GM21723 (cell line): ENCODE measurements at regions not wholly inside any gene's neighbourhood (a gene's known extent, or its start where the extent isn't known, plus 50 kb on each side); places are given as distances from the start of the nearest gene placed in this dataset.

Experiments used
- ATAC-seq: cut with Tn5 transposase; IDR thresholded peaks from one replicate; pipeline ENCODE4 v1.9.1; 2021; ENCODE audit warnings: mild to moderate bottlenecking, moderate library complexity; ENCODE audit not compliant: unreplicated experiment

DNA sequence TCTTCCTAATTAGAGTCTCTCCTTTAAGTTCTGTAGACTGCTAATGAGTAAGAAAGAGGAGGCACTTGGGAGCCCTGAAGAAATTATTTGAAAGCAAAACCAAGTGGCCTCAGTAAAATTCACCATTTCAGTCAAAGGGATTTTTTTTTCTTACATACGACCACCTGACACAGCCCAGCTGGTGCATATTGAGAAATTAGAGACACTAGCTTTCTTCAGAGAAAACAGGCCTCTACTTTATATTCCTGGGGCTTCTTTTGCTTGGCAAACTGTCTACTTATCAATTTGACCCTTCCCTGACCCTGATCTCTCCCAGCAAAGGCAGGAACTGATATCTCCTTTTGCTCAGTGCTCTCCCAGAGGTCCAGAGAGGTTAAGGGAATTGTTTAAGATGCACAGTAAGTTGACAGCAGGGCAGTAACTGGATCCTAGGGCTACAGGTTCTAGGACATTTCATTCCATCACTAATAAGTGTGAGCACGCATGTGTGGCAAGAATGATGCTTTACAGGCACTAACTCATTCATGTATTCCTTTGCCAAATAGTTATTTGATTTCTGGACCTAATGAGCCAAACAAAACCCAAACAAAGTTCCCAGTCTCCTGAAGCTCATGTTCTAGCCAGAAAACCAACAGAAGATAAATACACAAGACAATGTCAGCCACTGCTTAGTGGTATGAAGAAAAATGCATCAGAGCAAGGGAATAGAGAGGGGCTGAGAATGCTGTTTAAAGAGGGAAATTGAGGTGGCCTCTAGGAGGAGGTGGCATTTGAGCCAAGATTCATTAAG lies 467.6 kb downstream of the SOX6 start:
- no peak for ATAC-seq

DNA sequence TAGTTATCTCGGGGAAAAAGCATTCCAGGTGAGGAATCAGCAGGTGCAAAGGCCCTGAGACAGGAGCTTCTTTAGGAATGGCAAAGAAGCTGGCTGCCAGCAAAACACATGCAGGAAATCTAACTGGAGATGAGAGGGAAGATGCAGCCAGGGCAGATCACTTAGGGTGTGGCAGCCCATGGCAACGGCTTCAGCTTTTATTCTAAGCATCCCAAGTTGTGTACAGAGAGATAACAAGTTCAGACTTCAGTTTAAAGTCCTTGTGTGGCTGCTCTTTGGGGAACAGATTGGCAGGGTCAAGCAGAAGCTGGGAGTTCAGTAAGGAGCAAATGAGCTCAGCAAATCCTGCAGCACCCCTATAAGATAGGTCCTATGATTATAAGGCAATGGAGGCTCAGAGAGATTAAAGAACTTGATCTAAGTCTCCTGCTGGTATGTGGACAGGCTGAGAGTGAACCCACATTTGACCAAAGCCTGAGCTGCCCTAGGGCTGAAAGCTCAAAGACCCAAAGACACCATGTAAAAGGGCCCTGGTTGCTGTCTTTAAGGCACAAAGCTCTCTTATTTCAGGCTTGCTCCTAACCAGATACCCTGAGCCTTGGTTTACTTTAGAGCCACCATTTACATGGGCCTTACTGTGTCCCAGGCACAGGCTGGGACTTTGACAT lies 466.8 kb downstream of the SOX6 start:
- ATAC-seq: no peak

DNA sequence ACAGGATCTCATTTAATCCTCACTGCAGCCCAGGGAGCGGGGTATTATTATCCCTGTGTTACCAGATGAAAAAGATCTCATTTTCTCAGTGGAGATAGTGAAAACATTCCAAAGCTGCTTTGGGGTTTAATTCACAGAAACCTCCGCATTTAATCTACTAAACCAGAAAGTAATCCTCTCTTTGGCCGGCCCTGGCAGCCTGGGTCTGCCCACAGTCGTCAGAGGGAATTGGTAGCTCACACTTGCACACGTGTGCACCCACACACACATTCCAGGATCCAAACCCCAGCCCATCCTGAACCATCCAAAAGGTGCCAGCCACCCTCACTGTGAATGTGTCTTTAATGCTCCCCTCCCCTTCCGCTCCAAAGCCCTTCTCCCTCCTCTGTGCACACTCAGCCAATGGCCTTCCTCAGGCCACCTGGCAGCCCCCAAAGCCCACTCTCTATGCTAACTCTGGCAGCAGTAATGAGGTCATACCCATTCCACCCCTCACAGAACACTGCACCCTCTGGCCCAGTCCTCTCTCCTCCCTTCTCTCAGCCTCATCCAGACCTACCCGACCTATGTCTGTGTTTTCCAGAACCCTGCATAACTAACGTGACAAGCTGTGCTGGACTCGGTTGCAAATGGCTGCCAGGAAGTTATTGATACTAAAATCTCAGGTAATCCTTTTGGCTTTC lies 466.2 kb downstream of the SOX6 start:
- no peak for ATAC-seq

DNA sequence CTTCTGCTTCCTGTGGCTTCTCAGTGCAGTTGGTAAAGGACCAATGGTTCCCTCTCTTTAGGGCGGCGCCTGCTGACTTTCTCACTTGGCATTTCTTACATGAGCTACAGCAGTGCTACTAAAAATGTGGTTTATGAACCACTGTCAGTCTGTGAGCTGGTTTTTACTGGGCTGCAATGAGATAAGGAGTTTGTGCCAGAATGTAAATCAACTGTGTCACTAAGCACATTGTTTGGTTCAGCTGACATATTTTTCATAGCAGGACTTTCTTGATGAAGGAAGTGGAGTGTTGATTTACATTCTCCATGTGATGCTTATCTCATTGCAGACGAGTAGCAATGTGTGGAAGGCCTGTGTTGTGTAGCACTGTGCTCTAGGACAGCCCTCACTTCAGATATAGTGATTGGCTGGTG lies 463.3 kb downstream of the SOX6 start:
- no peak for ATAC-seq

DNA sequence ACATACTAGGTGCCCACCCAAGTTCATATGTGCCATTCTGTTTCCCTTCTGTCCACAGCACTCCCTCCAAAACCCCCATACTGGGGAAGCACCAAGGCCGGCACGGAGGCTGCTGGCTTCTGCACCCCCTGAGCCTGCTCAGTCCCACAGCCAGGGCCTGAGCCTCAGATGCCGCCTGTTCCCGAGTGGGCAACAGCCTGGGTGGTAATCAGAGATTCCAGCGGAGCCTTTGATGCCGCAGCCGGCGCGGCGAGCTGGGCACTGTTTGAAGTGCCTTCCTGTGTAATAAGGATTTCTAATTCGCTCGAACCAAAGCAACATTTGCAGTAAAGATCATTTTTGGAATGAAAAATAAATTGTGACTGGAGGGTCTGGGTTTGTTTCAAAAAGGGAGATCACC lies 460.3 kb downstream of the SOX6 start:
- no peak for ATAC-seq

DNA sequence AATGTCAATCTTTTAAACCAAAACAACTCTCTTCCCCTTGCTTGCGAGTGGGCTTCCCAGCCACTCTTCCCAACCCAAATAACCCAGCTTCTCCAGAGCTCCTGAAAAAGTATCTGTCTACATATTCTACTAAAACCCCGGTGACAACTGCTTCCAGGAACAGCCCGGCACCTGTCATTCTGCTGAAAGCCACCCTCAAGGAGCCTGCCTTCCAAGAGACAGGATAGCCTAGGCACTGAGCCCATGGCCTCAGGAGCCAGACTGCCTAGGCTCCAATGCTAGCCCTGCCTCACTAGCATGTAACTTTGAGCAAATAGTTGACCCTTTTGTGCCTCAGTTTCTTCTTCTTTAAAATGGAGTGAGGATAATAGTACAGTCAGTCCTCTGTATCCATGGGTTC lies 459.8 kb downstream of the SOX6 start:
- no peak for ATAC-seq

DNA sequence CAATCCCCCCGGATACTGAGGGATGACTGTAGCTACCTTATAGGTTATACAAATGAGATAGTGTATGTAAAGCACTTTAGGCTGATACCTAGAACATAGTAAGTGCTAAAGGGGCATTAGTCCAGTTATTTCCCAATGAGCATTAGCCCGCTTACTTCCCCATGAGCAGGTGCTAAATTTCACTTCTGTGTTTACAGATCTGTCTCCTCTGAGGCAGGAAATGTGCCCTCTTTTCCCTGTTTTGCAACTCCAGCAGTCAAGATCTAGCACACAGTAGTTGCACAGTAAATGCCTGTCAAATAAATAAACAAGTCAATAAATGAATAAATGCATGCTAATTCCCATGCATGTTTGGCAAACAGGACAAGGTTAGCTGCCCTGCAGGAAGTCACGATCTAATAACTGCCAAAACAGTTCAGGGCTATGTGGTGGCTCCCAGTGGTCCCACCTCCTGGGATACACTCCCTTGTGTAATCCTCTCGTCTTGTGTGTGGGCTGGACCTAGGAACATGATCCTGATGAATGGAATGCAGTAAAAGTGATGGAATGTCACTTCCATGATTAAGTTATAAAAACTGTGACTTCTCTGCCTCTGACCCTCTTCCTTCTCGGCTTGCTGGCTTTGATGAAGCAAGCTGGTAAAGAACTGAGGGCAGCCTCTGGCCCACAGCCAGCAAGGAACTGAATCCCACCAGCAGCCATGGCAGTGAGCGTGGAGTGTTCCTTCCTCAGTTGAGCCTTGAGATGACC lies 459.0 kb downstream of the SOX6 start:
- ATAC-seq: no peak

DNA sequence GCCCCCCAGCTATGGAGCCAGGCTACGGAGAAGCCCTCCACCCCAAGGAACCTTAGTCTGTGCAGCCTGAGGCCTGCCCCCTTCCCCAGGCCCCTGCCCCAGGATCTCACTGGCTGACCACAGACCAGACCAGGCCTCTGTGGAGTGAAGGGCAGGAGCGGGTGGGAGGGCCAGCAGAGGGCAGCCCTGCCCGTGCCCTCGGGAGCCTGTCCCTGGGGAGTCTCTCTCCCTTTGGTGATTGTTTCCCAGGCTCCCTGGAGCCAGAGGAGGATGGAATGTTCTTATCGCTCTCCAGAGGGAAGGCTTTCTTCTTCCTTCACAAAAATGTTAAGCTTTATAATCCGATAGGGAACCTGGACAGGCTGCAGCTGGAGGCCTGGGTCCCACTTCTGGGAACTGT lies 455.3 kb downstream of the SOX6 start:
- no peak for ATAC-seq

DNA sequence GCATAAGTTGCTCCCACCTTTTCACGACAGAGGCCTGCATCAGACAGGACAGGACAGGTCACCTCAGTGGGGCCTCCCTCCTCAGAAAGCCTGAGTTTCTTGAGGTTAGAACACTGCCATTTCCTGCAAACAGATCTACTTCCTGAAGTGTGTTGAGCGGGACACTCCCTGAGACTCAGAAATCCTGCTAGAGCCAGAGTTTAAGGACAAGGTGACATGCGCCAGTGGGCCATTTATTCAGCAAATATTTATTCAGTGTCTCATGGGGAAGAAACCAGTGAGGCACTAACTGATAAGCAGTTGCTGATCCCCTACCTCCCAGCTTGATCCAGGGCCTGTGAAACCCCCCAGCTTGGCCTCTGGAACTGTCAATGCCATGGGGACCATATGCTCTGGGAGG lies 454.6 kb downstream of the SOX6 start:
- ATAC-seq: no peak

DNA sequence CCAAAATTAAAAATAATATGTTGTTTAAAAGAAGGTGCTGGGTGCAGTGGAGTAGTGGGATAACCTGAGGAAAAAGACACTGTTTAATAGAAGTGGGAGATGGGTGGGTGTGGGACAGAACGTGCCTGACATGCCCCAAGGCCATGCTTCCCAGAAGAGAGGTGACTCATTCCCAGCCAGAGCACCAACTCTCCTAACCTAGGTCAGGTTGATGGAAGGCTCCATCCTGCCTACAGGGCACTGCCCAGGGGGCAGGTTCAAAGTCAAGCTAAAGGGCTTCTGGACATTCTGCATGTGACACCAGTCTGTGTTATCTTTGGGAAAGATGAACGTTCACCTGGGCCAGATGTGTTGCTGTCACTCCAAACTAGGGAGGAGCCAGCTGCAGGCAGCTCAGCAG lies 453.1 kb downstream of the SOX6 start:
- ATAC-seq: no peak

DNA sequence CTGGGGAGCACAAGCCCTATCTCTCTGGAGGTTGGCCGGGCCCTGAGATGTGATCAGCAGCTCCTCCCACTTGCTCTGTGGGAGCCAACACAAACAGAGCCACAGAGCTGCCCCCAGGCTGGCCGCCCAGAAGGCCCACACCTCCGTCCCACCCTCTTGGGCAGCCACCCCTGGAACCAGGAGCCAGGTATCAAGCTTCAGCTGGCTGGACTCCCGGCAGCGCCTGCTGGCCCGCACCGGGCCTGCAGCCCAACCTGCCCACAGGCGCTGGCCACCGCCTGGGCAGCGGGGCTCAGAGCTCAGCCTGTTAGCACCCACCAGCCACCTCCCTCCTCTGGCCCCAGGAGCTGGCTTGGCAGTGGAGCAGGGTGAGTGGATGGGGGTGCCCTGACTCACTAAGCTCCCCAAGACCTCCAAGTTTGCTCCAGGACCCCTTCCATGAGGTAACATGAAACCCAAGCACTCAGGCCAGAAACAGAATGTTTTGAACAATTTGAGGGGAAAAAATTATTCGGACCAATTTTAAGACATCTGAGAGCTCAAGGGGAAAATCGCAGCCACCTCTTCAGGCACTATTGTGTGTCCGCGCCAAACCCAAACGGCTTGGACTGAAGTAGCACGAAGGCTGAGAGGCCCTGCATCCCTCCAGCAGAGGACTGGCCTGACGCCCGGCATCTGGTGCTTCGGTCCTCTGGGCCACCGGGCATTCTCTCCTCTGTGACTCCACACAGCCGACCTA lies 450.8 kb downstream of the SOX6 start:
- ATAC-seq: no peak

DNA sequence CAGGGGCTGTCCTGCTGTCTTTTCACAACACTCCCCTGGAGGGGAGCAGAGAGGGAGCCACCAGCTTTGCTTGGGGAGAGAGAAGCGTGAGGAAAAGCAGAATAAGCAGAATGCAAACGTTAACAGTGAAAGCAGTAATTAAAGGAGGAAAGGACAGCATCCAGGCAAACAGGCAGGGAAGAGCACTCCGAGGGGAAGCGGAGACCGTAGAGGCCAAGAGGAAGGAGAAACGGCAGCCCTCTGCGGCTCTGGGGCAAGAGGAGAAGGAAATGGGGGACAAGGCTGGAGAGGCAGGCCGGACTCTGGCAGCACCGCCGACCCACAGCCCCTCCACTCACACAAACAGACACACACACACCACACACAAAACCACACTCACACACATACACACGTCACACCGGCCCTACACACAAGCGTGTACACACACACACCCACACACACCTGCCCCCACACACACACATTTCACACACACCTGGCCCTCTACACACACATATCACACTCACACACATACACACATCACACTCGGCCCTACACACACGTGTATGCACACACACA lies 449.8 kb downstream of the SOX6 start:
- no peak for ATAC-seq

DNA sequence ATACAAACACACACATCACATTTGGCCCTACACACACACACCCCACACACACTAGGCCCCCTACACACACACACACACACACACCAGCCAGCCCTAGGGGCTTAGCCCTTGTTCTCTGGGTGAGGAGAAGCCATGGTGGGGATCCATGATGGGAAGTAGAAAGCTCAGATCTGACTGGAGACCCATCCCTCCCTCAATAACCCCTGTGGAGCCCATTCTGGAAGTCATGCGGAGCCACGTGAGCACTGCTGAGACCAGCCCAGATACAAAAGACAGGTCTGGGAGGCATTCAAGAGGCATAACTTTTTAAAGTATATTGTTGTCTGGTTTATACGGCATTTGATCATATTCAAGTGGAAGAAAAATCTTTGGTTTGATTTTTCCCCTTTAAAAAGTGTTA lies 448.5 kb downstream of the SOX6 start:
- ATAC-seq: no peak

DNA sequence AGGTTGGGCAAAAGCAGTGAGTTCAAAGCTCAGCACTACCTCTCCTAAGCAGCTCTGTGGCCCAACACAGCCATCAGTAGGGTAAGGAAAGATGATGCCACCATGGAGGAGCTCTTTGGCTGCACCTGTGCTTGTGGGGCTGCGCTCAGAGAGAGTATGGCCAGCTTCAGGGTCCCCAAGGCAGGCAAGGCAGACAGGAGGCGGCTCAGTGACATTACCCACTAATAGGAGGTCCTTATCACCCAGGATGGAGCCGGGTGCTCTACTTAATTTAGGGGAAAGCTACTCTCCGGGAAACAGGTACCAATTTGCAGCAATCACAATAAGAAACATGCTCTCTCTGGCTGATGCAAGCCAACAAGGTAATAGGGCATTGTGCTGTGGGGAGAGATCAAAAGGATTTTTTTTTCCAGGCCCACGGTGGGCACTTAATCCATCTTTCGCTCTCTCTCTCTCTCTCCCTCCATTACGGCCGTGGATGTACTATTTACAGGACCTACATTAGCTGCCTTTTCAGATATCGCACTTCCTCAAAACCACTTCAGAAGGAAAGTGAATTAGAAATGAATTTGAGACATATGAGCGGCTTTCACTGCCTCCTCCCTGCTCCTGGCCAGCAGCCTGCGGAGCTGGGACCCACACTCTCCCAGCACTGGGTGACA lies 446.3 kb downstream of the SOX6 start:
- ATAC-seq: no peak

DNA sequence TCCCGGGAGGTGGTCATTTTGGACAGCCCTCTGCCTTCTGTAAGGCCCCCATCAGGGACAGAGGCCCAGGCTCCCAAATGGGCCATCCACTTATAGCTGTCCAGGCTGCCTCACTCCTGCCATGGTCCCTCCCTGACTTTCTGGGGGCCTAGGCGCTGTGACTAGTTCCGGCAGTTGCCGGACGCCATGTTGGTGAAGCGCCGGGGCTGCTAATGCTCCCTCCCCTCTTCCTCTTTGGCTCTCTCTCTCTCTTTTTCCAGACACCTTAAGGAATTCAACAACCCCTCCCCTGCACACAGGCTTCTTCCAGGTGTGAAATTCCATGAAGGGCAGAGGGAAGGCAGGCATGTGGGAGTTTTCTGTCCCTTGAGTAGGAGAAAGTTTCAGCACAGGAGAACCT lies 445.6 kb downstream of the SOX6 start:
- no peak for ATAC-seq

DNA sequence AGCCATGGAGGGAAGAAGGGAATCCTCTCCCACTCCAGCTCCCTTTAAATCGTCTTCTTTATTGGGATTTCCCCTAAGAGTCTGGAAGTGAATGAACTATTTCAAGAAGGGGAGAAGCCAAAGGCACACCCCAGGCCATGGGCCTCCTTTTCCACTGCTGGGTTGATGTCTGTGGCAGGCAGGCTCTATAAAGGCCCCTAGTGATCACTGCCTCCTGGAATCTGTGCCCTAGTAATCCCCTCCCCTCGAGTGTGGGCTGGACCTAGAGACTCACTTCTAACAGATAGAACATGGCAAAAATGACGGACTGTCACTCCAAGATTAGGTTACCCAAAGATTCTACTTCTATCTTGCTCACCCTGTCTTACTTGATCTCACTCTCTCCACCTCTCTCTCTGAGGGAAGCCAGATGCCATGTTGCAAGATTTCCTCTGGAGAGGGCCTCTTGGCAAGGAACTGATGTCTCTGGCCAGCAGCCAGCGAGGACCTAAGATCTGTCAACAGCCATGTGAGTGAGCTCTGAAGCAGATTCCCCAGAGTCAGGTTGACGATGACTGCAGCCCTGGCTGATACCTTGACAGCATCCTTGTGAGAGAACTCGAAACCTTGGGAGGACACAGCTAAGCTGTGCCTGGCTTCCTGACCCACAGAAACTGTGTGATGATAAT lies 444.8 kb downstream of the SOX6 start:
- ATAC-seq: no peak

DNA sequence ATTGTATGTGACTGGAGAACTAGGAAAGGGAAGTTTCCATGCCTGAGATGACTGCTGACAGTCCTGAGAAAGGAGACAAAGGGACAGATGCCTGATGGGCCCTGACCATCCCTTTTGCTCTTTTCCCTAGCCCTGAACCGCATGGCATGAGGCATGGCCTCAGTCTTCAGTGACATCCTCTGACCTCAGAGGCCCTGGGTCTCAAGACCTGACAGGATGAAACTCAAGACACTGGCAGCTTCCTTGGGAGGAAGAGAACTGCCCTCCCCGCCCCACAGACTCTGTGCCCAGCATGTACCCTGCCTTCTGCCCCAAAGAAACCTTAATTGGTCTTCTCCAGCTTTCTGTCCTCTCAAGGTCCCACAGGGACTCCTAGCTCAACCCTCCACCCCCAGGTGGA lies 444.1 kb downstream of the SOX6 start:
- ATAC-seq: no peak

DNA sequence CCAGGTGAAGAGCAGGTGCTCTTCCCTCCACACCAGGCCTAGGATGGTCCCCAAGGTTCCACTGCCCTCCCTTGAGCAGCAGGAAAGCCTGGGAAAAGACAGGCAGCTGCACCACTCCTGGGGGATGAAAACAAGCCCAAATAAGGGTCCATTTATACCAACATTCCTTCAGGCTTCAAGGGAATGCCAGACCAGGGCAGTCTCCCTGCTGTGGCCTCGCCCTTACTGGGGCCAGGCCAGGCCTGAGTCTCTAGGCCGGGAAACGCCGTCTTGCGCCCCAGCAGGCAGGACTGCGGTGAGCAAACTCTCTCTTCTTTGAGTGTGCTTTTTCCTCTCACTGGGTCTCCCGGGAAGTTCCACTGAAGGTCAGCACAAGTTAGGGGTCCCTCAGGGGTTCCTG lies 443.5 kb downstream of the SOX6 start:
- no peak for ATAC-seq

DNA sequence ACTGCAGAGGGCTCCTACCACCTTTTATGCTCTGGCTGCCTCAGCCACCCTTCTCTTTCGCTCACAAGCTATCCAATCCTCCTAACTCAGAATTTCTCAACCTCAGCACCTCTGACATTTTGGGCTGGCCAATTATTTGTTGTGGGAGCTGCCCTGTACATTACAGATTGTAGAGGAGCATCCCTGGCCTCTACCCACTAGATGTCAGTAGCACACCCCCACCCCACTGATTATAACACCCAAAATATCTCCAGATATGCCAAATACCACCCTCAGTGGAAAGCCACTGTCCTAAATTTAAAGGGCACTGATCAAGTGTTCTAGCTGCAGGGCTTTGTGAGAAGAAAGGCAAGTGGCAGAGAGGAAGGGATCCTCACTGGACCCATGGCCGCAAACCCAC lies 443.1 kb downstream of the SOX6 start:
- ATAC-seq: no peak
